ENCODE measurements at regions not wholly inside any gene's neighbourhood (a gene's known extent, or its start where the extent isn't known, plus 50 kb on each side); places are given as distances from the start of the nearest gene placed in this dataset.

DNA sequence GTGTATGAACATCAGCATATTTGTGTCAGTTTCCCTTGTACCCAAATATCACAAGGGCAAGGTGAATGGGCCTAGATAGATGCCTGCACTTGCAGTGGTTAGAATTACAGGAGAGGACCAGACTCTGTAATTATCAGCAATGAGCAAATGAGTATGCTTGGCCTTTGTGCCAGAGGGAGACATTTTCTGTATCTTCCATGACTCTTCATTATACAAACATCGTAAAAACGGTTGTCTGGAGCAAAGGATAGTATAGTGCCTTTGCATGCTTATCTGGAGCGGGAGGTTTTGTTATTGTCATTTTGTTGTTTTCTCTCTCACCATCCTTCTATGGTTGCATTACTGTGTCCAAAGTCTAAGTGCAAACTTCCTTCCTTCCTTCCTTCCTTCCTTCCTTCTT, 1568.5 kb upstream of the NUDT12 start:
- Histone ChIP-seq H3K27me3 (no peaks in the 10 kb centered on the region), H3K27ac (no peak overlapping the region), H3K9me3 (no peaks in the 10 kb centered on the region), H3K4me1 (no peaks in the 10 kb centered on the region), H3K36me3 (no peaks in the 10 kb centered on the region), H3K4me3 (no peak overlapping the region)
- TF ChIP-seq, protein P1, sequence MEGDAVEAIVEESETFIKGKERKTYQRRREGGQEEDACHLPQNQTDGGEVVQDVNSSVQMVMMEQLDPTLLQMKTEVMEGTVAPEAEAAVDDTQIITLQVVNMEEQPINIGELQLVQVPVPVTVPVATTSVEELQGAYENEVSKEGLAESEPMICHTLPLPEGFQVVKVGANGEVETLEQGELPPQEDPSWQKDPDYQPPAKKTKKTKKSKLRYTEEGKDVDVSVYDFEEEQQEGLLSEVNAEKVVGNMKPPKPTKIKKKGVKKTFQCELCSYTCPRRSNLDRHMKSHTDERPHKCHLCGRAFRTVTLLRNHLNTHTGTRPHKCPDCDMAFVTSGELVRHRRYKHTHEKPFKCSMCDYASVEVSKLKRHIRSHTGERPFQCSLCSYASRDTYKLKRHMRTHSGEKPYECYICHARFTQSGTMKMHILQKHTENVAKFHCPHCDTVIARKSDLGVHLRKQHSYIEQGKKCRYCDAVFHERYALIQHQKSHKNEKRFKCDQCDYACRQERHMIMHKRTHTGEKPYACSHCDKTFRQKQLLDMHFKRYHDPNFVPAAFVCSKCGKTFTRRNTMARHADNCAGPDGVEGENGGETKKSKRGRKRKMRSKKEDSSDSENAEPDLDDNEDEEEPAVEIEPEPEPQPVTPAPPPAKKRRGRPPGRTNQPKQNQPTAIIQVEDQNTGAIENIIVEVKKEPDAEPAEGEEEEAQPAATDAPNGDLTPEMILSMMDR (IDR thresholded peaks at IDR 0.05), result no peak
- DNase-seq (ENCODE audit: low spot score in 2 of 2), result no peak
- intact Hi-C loops (cut with DNase I), result no loop called here

DNA sequence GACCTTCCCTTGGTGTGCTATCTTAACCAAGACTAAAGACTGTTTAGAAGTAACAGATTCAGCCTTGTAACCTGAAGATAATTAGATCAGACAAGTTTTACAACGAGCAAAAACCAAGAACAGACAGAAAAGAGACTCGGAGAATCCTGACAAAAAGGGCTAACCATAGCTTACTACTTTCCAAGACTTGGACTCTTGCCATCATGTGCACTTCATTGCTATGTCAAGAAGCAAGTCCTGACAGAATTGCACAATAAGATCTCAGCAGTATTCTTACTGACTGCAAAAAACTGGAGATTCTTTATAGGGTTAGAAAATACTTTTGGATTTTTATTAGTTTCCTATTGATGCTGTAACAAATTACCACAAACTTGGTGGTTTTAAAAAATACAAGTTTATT, 1539.0 kb upstream of the NUDT12 start:
- no peak overlapping the region for H3K4me3 ChIP-seq
- no peak overlapping the region for H3K27ac ChIP-seq
- intact Hi-C loops (cut with DNase I), result no loop called here
- H3K9me3 ChIP-seq, result no peaks in the 10 kb centered on the region
- H3K27me3 ChIP-seq, result no peaks in the 10 kb centered on the region
- DNase-seq (ENCODE audit: low spot score in 2 of 2), result no peak
- H3K4me1 ChIP-seq, result no peaks in the 10 kb centered on the region
- H3K36me3 ChIP-seq, result no peaks in the 10 kb centered on the region
- TF ChIP-seq, protein P1 (IDR thresholded peaks at IDR 0.05), result no peak

DNA sequence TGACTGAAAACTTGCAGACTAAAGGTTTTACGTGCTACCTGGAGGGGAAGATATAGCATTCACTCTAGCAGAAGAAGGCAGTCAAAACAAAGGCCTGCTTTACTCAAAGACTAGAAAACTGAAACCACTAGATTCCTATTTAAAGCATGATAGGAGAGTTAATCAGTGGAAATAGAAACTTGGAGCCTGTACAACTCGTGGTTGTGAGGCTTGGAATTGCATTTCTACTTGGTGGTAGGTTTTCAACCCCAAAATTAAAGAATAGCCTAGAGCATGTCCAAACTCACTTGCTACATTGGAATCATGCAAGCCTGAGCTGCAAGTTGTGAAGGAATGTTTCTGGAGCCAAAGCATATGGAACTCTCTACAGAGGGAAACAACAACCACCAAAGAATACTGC, 1526.4 kb upstream of the NUDT12 start:
- intact Hi-C loops (cut with DNase I), result no loop called here
- H3K4me3 ChIP-seq, result no peak overlapping the region
- H3K27me3 ChIP-seq, result no peaks in the 10 kb centered on the region
- H3K36me3 ChIP-seq, result no peaks in the 10 kb centered on the region
- H3K4me1 ChIP-seq, result no peaks in the 10 kb centered on the region
- no peak overlapping the region for H3K27ac ChIP-seq
- peaks cover 0 to 6% of the 10 kb centered on the region in 2 donors for H3K9me3 ChIP-seq
- TF ChIP-seq, protein P1 (IDR thresholded peaks at IDR 0.05), result no peak
- DNase-seq (ENCODE audit: low spot score in 2 of 2), result no peak

DNA sequence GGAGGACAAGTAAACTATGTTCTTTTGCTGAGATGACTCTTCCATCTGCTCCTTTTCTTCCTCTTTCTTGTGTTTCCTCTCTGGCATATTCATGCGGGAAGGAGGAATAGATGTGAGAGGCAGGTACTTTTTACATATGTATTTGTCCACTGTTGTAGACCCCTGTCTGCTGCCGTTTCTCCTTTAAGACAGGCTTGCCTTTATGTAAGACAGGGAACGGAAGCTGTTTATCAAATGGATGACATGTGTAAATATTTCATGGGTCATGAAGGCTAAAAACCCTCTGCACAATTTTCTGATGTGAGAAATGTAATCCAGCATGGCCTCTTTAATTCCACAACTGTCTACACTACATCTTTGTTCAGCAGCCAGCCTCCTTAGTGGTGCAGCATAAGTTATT, 1525.5 kb upstream of the NUDT12 start:
- no peak for DNase-seq (ENCODE audit: low spot score in 2 of 2)
- Histone ChIP-seq H3K27me3 (no peaks in the 10 kb centered on the region), H3K4me3 (no peak overlapping the region), H3K9me3 (no peaks in the 10 kb centered on the region), H3K36me3 (no peaks in the 10 kb centered on the region), H3K27ac (no peak overlapping the region), H3K4me1 (no peaks in the 10 kb centered on the region)
- intact Hi-C loops (cut with DNase I), result no loop called here
- TF ChIP-seq, protein P1 (IDR thresholded peaks at IDR 0.05), result no peak

DNA sequence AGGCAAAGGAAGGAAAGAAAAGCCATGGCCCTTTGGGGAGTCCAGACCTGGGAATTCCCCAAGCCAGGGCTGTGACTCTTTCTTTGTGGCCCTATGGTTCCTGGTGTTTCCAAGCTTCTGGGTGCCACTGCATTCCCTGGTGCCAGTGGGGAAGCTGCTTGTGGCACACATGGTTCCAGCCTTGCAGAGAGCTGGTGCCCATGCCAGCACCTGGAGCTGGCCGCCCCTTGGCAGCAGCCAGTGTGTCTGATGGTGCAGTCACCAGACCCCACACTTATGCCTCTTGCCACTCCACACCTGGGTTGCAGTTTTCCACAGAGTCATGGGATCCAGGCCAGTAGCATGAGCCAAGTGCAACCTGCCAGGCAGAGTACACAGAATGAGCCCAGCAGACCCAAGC, 1495.3 kb upstream of the NUDT12 start:
- no peaks in the 10 kb centered on the region for H3K9me3 ChIP-seq
- DNase-seq (ENCODE audit: low spot score in 2 of 2), result no peak
- intact Hi-C loops (cut with DNase I), result no loop called here

More for the DNA sequence above, 1495.3 kb upstream of the NUDT12 start:
- Histone ChIP-seq H3K27ac (no peak overlapping the region), H3K4me3 (no peak overlapping the region), H3K27me3 (no peaks in the 10 kb centered on the region), H3K36me3 (no peaks in the 10 kb centered on the region), H3K4me1 (no peaks in the 10 kb centered on the region)
- TF ChIP-seq, protein P1 (IDR thresholded peaks at IDR 0.05), result no peak

All from ascending aorta (tissue), 2 donors.